ENCODE measurements at regions not wholly inside any gene's neighbourhood (a gene's known extent, or its start where the extent isn't known, plus 50 kb on each side); places are given as distances from the start of the nearest gene placed in this dataset.

DNA sequence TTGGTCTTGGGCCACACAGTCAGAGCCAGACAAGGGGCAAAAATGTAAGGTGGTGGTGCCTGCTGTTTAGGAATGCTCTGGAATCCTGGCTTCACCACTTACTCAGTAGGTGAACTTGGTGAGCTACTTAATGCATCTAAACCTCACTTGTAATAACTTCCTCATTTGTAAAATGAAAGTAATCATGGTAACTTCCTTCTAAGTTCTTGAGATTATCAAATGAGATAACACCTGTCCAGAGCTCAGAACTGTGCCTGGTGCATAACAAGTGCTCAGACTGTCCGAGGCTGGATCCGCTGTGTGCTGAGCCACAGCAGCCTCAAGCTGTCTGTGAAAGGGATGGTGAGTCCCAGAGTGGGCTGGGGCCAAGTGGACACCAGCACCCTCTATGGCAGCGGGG, 62.8 kb upstream of the KY start:
- H3K27ac ChIP-seq (ENCODE audit: low read depth in 1 of 2, low read length in 2 of 2): no peak overlapping the region
- DNase-seq: peak in 2 of 3 donors; percentile 1
- H2AFZ ChIP-seq (ENCODE audit: insufficient read depth, low read depth, low read length, poor library complexity, severe bottlenecking): no peak overlapping the region
- H3K79me2 ChIP-seq (ENCODE audit: insufficient read depth, low read length): no peaks in the 10 kb centered on the region
- no peaks in the 10 kb centered on the region for H3K9me3 Mint-ChIP-seq
- TF ChIP-seq CTCF (IDR thresholded peaks at IDR 0.05): no peak
- no peak overlapping the region for H3K9ac ChIP-seq (ENCODE audit: insufficient read depth, low read length, poor library complexity, severe bottlenecking)
- H3K9me3 ChIP-seq (replicated peaks in 1 of 2; ENCODE audit: control insufficient read depth in 1 of 2, insufficient read depth in 1 of 2, low read length in 2 of 2): no peaks in the 10 kb centered on the region
- H3K36me3 ChIP-seq (replicated peaks in 1 of 2; ENCODE audit: control insufficient read depth in 1 of 2, insufficient read depth in 2 of 2, low read length in 2 of 2): no peaks in the 10 kb centered on the region
- H3K4me2 ChIP-seq (replicated peaks; ENCODE audit: extremely low read depth, low read length, poor library complexity, severe bottlenecking): no peak overlapping the region
- peaks cover 6% of the 10 kb centered on the region for H3K4me1 Mint-ChIP-seq
- H3K36me3 Mint-ChIP-seq: no peaks in the 10 kb centered on the region
- H3K4me3 Mint-ChIP-seq: no peak overlapping the region
- H3K4me1 ChIP-seq (ENCODE audit: control insufficient read depth in 1 of 2, insufficient read depth in 2 of 2, low read length in 2 of 2): no peaks in the 10 kb centered on the region
- H3K27me3 ChIP-seq (ENCODE audit: control insufficient read depth in 2 of 2, insufficient read depth in 2 of 2, low read length in 2 of 2): no peaks in the 10 kb centered on the region
- H3K4me3 ChIP-seq (replicated peaks in 1 of 3; ENCODE audit: low read depth in 2 of 3, low read length in 3 of 3): no peak overlapping the region
- intact Hi-C loops (cut with micrococcal nuclease): no loop called here
- 58% methylated on average over 3 of the region's 3 CpGs for WGBS (ENCODE audit: insufficient coverage)
- H3K27ac Mint-ChIP-seq: peak overlapping the region in 1 of 7 donors; percentile 5
- no peaks in the 10 kb centered on the region for H4K20me1 ChIP-seq (ENCODE audit: insufficient read depth, low read length)
- peaks cover 0 to 3% (median 2%) of the 10 kb centered on the region in 3 donors for H3K27me3 Mint-ChIP-seq (ENCODE audit: low read depth in 3 of 3)

- Histone ChIP-seq H3K4me1 (ENCODE audit: control insufficient read depth in 1 of 2, insufficient read depth in 2 of 2, low read length in 2 of 2) (peaks cover 0 to 7% of the 10 kb centered on the region in 2 donors), H4K20me1 (ENCODE audit: insufficient read depth, low read length) (no peaks in the 10 kb centered on the region), H3K9ac (ENCODE audit: insufficient read depth, low read length, poor library complexity, severe bottlenecking) (no peak overlapping the region), H3K27ac (ENCODE audit: low read depth in 1 of 2, low read length in 2 of 2) (no peak overlapping the region), H3K4me2 (replicated peaks; ENCODE audit: extremely low read depth, low read length, poor library complexity, severe bottlenecking) (no peak overlapping the region), H3K79me2 (ENCODE audit: insufficient read depth, low read length) (no peaks in the 10 kb centered on the region), H3K9me3 (replicated peaks in 1 of 2; ENCODE audit: control insufficient read depth in 1 of 2, insufficient read depth in 1 of 2, low read length in 2 of 2) (no peaks in the 10 kb centered on the region), H2AFZ (ENCODE audit: insufficient read depth, low read depth, low read length, poor library complexity, severe bottlenecking) (no peak overlapping the region), H3K4me3 (replicated peaks in 1 of 3; ENCODE audit: low read depth in 2 of 3, low read length in 3 of 3) (no peak overlapping the region), H3K27me3 (ENCODE audit: control insufficient read depth in 2 of 2, insufficient read depth in 2 of 2, low read length in 2 of 2) (no peaks in the 10 kb centered on the region), H3K36me3 (replicated peaks in 1 of 2; ENCODE audit: control insufficient read depth in 1 of 2, insufficient read depth in 2 of 2, low read length in 2 of 2) (no peaks in the 10 kb centered on the region)
- Mint-ChIP-seq H3K9me3 (no peaks in the 10 kb centered on the region), H3K36me3 (no peaks in the 10 kb centered on the region), H3K4me3 (no peak overlapping the region), H3K27ac (peak overlapping the region in 1 of 7 donors; percentile 54), H3K4me1 (peaks cover 8% of the 10 kb centered on the region), H3K27me3 (ENCODE audit: low read depth in 3 of 3) (peaks cover 0 to 3% (median 2%) of the 10 kb centered on the region in 3 donors)
- DNase-seq: no peak
- intact Hi-C loops (cut with micrococcal nuclease): no loop called here
- no peak for TF ChIP-seq CTCF (IDR thresholded peaks at IDR 0.05)
- WGBS (ENCODE audit: insufficient coverage): no CpG with 5 or more reads among the region's 4 CpGs
Observed at GRCh38 chr3:134718726-134719125, 67.9 kb upstream of the KY start.
